Loucy (cell line): ENCODE measurements at regions not wholly inside any gene's neighbourhood (a gene's known extent, or its start where the extent isn't known, plus 50 kb on each side); places are given as distances from the start of the nearest gene placed in this dataset.

Experiments used
- CTCF ChIP-seq: fragments of 200-600 bp; sonication (generic); conservative IDR thresholded peaks from 2 replicates; pipeline ENCODE4 v1.5.1; 2014; ENCODE audit warnings: mild to moderate bottlenecking, antibody characterized with exemption, low read length
- EZH2phosphoT487 ChIP-seq: fragments of 200-600 bp; IDR thresholded peaks from 2 replicates; pipeline ENCODE4 v1.6.1; 2018; ENCODE audit warnings: antibody characterized with exemption, mild to moderate bottlenecking, moderate library complexity, borderline replicate concordance

- TF ChIP-seq CTCF (no peak), EZH2phosphoT487 (no peak)
Observed at GRCh38 chr7:73974948-73975926, 52.7 kb upstream of the ELN start.
